ENCODE measurements at regions not wholly inside any gene's neighbourhood (a gene's known extent, or its start where the extent isn't known, plus 50 kb on each side); places are given as distances from the start of the nearest gene placed in this dataset.
"Not testable (repeated sequence)": the region's sequence is repeated elsewhere in the genome, so short reads cannot be mapped to it uniquely, and the experiment has no call there.

DNA sequence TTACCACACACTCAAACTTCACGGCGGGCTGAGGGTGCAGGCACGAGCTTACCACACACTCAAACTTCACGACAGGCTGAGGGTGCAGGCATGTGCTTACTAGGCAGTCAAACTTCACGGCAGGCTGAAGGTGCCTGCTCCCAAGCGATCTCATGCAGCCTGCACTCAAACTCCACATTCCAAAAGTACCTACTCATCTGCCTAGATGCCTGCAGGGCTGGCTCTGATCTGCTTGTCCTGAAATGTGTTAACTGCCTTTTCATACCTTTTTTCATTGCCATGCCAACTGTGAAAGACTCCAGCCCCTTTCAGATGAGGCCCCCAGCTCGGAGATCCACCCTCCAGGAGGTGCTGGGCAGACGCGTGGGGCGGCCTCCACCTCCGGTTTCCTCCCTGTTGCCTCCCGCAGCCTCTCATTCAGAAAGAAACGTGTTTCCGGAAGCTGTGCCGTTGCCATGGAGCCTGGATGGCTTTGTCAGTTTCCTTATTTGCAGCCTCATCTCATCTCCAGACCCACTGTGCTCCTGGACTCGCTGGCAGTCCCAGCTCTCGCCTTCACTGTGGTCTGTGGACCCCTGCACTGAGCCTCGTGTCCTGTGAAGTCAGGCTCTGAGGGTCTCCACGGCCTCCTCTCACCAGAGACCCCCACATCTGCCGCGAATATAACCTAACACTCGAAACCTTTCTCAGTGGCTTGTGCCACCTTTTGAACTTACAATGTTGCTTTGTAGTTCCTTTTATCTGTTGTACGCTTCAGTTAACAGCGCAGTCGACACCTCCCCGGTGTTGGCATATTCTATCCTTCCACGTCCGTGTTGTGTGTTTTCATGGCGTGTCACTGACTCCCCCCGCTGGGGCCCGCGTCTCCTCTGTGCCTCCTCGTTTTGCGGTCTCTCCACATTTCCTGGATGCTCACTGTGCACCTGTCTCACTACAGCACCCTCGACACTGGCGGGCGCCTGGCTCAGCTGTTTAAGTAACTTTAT, 106.1 kb upstream of the ALKAL2 start:
- DNase-seq = peak; percentile 5

DNA sequence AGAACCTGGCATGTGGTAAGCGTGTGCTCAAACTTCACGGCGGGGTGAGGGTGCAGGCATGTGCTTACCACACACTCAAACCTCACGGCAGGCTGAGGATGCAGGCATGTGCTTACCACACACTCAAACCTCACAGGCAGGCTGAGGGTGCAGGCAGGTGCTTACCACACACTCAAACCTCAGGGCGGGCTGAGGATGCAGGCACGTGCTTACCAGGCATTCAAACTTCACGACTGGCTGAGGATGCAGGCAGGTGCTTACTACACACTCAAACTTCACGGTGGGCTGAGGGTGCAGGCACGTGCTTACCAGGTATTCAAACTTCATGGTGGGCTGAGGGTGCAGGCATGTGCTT, 105.0 kb upstream of the ALKAL2 start:
- DNase-seq = no peak

DNA sequence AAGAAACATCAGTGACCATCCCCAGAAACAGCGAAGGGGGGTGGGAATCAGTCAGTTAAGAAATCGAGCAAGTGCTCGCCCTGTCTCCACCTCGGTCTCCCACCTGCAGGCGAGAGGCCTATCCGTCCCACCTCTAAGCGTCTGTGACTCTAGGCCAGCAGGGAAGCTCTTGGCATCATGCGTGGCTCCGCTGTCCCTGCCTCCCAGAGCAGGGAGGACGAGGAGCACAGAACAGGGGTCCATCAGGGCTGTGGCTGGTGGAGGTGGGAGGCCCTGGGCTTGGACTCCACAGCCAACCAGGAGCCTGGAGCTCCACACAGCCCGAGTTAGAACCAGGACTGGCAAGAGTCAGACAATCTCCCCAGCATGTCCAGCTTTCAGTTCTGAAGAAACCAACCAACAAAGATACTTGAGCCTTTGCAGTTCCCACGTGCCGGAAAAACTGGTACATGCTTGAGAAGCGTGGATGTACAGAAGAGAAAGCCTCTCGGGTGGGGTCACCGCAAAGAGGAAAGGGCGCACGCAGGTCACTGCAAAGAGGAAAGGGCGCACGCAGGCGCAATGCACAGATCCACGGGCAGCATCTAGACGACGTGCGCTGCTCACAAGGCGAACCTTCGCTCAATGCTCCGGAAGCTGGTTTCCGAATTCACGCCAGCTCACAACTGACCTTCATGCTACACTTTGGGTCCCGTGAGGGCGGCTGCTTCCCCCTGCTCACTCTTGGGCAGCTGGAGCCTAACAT, 104.5 kb upstream of the ALKAL2 start:
- no peak for DNase-seq

DNA sequence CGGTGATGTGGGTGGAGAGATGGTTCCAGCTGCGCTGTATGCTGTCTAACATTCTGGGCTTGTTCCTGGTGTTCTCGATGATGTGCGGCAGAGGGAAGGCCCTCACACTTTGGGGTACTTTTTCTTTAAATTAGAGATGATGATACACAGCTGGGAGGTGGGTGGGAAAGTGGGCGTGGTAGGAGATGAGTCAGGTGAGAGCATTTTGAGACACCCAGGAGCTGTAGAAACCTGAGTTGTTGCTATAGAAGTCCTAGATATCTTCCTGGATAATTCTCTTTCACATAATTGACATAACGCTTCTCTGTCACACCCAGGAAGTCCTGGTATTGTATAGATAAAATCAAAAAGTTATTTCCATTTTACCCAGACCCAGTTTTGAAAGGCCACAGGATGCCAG, 103.8 kb upstream of the ALKAL2 start:
- DNase-seq = no peak

DNA sequence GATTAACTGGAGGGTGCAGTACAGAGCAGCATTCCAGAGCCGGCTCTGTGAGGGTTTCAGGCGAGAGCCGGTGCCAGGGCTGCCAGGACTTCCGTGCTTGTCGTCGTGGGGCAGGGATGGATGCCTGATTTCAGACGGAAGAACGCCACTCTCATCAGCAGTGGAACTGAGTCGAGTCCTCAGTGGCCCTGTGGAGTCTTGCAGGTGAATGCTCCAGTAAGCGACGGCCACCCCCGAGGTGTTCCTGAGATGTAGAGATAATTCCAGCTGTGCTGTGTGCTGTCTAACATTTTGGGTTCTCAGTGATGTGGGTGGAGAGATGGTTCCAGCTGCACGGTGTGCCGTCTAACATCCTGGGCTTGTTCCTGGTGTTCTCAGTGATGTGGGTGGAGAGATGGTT, 103.1 kb upstream of the ALKAL2 start:
- DNase-seq = no peak

DNA sequence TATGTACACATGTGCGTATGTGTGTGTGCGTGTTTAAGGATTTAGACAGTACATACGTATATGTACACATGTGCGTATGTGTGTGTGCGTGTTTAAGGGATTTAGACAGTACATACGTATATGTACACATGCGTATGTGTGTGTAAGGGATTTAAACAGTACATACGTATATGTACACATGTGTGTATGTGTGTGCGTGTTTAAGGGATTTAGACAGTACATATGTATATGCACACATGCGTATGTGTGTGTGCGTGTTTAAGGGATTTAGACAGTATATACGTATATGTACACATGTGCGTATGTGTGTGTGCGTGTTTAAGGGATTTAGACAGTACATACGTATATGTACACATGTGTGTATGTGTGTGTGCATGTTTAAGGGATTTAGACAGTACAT, 102.1 kb upstream of the ALKAL2 start:
- not testable (repeated sequence) for DNase-seq

DNA sequence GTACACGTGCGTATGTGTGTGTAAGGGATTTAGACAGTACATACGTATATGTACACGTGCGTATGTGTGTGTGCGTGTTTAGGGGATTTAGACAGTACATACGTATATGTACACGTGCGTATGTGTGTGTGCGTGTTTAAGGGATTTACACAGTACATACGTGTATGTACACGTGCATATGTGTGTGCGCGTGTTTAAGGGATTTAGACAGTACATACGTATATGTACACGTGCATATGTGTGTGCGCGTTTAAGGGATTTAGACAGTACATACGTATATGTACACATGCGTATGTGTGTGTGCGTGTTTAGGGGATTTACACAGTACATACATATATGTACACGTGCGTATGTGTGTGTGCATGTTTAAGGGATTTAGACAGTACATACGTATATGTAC, 100.9 kb upstream of the ALKAL2 start:
- DNase-seq = not testable (repeated sequence)

DNA sequence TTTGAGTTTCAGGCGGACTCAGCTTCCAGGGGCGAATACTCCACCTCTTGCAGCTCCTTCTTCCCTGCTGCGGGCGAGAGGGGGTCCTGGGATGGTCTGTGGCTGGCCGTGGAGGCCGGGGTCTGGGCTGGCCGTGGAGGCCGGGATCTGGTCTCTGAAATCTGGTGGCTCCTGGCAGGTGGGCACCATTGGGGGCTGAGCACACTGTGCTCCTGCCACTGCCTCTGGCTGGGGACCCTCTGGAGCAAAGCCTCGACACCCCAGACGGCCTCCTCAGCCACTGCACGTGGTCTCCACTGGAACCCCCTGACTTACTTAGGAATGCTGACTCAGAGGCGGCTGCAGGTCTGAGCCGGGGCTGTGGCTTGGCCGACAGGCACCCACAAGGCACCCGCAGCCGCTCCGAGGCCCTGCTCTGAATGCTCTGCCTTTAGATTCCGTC, 100.1 kb upstream of the ALKAL2 start:
- DNase-seq = no peak

DNA sequence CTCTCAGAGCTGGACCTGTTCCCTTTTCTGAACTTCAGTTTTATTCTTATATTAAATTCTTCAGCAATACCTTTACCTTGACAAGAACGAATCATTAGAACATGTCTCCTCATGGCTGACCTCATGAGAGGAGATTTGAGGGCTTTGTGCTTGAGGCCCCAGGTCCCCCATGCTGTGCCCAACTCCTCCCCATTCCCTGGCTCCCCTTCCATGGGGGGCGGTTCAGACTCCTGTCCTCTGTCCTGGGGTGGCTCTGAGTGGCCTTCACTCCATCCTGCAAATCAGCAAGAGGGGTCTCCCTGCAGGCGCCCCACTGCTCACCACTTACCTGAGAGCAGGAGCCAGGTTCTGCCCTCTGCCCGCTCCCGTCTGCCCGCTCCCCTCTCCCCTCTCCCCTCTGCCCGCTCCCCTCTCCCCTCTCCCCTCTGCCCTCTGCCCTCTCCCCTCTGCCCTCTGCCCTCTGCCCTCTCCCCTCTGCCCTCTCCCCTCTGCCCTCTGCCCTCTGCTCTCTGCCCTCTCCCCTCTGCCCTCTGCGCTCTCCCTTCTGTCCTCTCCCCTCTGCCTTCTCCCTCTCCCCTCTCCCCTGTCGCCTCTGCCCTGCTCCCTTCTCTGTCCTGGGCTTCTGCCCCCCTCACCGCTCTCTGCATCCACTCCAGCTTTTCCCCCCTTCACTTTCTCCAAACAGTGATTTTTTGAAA, 98.7 kb upstream of the ALKAL2 start:
- no peak for DNase-seq

DNA sequence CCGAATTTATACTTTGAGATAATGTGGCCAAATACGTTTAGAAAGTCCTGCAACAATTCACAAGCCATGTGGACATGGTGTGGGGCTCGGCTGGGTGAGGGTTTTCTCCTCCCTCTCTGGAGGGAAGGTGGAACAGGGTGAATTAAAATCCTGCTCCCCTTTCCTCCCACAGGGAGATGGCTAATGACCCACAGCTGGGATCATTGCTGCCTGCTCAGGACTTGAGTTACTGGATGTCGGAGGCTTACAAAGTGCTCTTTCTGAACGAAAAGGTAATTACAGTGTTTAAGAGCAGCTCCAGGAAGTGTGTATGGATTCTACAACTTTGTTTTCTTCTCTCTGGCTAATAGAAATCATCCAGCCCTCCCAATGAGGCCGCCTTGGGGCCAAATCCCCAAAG, 97.9 kb upstream of the ALKAL2 start:
- no peak for DNase-seq

DNA sequence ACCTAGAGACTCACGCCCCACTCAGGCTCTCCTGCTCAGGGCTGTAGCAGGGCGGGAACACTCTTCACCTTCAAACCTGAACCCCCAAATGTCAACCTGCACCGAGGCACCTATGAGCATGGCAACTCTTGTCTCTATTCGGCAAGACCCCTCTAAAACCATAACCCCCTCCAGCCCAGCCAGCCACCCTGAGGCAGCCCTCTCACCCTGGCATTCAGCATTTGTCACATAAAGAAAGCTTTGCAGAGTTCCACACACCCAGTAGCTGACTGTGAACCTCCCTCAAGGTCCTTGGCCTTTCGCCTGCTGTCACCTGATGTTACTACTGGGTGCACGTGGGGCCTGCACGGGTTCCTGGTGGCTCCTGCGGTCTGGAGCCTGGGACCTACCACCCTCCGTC, 97.2 kb upstream of the ALKAL2 start:
- no peak for DNase-seq

DNA sequence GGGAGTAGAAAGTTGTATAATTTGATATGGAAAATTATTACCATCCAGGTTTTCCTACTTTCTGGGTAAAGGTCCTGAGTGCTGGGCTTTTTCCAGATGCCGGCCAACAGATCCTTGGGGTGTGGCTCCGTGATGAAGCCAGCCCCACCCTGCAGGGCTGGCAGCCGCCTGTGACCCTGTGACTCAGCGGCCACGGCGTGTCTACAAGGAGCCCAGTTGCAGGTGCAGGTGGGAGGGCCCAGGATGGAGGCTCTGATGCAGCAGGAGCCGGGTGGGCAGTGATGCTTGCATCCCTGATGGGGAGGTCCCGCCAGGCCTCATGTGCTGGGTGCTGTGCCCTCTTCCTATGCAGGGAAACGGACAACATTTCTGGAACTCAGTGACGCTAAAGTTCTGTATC, 96.0 kb upstream of the ALKAL2 start:
- DNase-seq = no peak

DNA sequence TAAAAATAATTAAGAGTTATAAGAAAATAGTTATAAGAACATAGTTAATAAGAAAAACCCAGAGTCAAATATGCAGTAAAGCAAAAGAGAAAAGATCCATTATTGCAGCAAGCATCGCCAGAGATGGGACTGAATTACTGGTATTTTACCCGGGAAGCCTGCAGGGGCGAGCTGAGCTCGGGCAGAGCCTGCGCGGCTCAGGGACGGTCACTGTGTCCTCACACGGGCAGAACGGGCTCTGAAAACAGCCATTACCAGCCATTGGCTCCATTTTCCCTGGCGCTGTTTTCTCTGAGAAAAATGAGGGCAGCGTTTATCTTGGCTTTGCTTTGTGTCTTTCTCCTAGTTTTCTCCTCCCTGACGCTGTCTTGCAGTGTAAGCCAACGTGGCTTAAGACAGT, 95.3 kb upstream of the ALKAL2 start:
- no peak for DNase-seq

DNA sequence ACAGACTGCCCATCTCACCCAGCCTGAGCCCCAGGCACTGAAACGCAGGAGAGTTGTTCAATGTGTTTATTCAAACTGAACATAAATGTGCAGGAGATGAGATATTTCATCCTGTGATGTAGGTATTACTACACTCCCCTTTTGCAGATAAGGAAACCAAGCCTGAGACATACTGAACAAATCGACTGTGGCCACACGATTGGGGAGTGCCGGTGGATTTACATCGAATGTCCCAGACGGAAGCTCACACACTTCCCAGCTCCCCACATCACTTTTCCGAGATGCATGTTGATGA, 94.8 kb upstream of the ALKAL2 start:
- DNase-seq = no peak

DNA sequence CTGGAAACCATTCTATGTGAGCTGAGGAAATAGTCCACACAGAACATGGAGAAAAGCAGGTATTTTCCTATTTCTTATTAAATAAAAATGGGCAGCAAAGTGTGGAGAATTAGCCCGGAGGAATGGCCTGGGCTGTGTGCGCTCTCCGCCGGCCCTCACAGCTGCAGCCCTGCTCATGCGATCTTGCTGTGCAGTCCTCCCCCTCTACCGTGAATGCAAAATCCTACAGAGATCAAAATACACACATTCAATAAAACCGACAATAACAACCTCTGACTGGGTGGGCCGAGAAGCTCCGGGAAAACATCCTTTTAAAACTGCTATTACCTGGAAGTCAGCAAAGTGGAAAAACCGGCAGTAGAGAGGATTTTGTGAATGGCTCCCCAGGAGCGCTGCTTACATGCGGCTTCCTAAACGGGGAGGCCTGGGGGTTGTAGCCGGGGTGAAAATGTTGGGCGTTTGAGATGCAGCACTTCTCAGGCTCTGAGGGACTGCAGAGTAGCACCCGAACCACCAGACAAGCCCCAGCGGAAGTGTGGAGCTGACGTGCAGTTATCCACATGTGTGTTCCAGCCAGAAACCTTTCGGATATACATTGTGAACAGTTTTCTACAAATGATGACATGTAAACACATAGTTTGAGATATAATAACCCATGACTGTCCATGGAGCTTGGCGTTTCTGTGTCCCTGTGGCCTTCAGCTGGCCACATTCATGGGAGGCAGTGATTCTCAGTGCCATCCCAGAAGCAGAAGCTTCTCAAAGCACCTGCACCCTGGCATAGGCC, 94.2 kb upstream of the ALKAL2 start:
- DNase-seq = no peak

DNA sequence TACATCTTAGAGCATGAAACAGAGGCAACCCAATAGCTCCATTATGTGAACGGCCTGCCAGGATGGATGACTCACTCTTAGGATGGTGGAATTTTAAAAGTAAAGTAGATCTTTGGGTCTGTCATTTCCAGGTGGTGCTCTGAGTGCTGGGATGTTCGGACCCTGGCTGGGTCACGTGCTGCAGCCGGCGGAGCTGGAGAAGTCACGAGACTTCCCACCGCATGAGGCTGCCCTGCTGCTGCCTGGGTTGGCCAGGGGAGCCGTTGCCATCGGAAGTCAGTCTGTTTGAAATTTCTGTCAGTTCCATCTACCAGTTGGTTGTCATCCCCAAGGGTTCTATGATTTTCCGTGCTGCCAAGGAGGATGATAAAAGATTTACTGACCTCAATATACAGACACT, 93.3 kb upstream of the ALKAL2 start:
- no peak for DNase-seq

DNA sequence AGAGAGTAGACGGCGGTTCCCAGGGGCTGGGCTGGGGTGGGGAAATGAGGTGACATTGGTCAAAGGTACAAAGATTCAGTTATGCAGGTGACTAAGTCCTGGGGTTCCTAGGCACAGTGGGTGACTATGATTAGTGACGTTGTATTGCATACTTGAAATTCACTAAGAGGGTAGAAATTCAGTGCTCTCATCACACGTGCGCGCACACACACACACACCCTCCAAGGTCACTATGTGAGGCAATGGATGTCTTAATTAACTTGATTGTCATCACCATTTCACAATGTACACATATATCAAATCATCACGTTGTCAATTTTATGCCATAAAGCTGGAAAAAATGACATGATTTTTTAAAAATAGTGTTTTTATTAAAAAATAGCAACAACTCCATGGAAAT, 92.9 kb upstream of the ALKAL2 start:
- no peak for DNase-seq

DNA sequence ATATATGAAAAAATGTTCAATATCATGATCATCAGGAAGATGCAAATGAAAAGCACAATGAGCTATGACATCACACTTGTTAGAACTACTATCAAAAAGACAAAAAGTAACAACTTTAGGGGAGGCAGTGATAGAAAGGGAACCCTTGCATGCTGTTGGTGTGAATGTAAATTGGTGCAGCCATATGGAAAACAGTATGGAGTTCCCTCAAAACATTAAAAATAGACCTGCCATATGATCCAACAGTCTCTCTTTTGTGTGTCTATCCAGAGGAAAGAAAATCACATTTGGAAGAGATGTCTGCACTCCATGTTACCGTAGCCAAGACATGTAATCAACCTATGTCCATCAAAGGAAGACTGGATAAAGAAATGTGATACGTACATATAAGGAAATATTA, 92.3 kb upstream of the ALKAL2 start:
- no peak for DNase-seq

DNA sequence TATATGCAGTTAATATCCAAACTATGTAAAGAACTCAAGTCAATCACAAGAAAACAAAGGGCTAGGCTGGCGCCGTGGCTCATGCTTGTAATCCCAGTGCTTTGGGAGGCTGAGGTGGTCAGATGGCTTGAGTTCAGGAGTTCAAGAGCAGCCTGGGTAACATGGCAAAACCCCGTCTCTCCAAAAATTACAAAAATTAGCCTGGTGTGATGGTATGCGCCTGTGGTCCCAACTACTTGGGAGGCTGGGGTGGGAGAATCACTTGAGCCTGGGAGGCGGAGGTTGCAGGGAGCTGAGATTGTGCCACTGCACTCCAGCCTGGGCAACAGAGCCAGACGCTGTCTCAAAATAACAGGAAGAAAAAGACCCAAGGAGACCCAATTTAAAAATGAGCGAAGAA, 91.9 kb upstream of the ALKAL2 start:
- no peak for DNase-seq

DNA sequence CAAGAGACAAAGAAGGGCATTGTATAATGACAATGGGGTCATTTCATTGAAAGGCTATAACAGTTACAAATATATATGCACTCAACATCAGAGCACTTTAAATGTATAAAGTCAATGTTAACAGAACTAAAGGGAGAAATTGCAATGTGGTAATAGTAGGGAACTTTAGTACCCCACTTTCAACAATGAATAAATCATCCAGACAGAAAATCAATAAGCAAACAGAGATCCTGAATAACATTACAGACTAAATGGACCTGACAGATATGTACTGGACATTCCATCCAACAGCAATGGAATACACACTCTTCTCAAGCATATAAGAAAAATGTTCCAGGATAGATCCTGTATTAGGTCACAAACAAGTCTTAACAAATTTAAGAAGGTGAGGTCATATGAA, 90.5 kb upstream of the ALKAL2 start:
- no peak for DNase-seq

DNA sequence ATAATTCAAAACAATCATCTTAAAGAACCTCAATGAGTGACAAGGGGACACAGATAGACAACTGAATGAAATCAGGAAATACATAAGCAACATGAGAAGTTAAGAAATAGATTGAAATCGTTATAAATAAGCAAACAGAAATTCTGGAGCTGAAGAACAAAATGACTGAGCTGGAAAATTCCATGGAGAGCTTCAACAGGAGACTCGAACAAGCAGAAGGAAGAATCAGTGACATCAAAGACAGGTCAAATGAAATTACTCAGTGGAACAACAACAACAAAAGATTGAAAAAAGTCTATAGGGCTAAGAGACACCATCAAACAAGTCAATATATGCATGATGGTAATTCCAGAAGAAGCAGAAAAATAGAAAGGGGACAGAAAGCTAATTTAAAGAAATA, 89.5 kb upstream of the ALKAL2 start:
- no peak for DNase-seq

DNA sequence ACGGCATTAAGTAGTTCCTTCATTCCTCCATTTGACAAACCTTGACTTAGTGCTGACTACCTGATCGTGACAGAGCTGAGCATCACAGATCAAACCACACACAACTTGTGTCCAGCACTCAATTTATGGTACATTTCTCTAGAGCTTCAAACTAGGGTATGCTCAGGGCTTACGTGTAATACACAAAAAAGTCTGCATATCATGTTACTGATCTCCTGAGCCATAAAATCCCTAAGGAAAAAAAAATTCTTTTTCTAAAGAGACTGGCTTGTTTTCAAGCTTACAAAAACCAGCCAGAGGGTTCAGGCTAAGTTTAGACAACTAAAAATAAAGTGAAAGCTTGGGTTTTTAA, 88.0 kb upstream of the ALKAL2 start:
- no peak for DNase-seq

DNA sequence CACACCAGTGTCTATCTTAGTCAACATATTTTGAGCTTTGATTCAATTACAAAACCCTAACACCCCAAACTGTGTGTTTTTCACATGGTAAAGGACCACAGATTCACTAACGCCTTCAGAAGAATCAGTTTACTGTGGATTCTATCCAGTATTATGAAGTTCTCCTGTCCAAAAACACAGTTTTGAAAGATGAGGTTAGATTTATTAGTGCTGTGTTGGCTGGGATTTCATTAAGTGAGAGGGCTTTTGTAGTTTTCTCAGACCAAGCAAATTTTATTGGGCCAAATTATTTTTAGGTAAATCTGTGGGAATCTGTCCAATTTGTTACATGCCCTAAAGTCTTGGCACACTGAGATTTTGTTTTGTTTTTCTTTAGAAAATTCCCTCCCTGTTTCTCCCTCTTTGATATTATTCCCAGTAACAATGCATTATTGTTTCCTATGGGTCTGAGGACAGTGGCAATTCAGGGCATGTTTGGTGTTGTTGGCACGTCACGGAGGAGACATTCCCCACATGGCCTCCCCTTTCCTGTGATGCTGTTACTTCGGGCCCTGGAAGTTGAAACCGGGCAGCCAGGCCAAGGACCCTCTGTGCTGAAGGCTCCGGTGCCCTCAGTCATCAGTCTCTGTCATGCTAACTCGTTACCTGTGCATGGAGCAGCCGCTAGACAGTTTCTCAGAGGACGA, 87.5 kb upstream of the ALKAL2 start:
- no peak for DNase-seq

Data from NCI-H1105 treated with DMSO at 0.1 percent for 48 hours (cell line).